Globus pallidus (tissue), 1 donor: ENCODE measurements at regions not wholly inside any gene's neighbourhood (a gene's known extent, or its start where the extent isn't known, plus 50 kb on each side); places are given as distances from the start of the nearest gene placed in this dataset.
"Not testable (repeated sequence)": the region's sequence is repeated elsewhere in the genome, so short reads cannot be mapped to it uniquely, and the experiment has no call there.

ENCODE experiments used
- DNase-seq: peaks from one replicate; pipeline ENCODE4 v3.0.0-alpha.2; 2015; ENCODE audit warnings: low spot score

DNA sequence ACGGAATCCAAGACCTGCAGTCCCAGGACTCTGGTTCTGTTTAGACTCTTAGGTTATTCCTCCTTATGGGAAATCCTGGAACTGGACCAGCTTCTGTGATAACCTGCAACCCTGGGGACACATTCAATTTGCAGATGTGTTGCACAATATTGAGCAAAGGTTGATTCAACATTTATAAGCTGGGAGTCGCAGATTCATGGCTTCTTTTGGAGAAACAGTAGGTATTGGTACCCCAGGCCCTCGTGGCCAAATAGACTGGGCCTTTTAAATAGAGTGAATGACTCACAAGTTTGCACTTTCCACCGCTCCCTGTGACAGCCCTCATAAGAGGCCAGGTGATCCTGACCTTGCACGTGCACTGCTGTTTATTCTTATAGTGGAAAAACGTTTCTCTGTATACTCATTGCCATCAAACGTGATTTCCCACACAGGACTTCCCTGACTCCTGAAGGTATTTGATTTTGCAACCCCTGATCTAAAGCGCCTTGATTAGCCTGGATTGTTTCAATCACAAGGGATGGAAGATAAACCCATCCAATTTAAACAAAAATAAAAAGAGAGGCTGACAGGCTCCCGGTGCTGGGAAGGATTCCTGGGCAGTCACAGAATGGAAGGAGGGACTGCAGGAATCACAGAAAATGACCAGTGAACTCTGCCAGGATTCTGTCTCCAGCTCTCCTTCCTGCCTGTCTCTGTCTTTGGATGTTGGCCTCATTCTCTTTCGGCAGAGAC lies 98.0 kb downstream of the VCPKMT start:
- no peak for DNase-seq

DNA sequence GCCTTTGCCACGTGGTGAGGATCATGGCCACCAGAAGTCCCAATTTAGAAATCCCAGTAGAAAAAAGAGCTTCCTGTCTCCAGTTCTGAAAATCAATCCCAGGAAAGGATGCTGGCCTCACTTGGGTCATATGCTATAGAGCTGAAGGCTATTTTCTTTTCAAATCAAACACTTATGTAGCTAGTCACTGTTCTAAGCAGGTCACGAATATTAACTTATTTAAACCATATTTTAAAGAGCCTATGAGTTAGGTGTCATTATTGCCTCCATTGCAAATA lies 97.5 kb downstream of the VCPKMT start:
- DNase-seq: no peak

DNA sequence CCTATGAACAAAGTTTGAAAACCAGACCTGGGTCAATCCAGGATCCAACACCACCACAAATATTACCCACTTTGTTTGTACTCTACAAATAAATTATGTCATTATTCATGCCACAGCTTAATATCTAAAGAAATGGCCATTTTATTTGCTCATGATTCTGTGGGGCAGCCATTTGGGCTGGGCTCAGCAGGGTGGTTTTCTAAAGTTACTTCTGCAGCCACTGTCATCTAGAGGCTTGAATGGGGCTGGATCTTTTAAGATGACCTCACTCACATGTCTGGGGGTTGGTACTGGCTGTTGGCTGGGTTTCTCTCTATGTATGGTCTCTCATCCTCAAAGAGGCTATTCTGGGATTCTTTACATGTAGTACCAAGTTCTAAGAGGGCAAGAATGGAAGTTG lies 96.2 kb downstream of the VCPKMT start:
- no peak for DNase-seq

DNA sequence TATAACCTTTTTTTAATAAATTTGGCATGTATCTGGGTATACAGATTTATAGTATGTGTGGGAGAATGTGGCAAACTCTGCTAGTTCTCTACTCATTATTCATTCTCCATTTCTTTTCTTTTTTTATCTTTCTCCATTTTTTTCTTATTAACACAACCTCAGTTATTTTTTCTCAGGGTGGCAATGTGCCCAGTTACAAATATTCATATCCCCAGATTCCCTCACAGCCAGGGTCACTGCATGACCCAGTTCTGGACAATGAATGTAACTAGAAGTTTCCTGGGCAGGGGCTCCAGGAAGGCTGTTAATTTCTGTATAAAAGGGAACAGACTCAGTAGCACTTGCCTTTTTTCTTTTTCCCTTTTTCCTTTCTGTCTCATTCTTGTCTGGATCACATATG lies 95.6 kb downstream of the VCPKMT start:
- DNase-seq: no peak

DNA sequence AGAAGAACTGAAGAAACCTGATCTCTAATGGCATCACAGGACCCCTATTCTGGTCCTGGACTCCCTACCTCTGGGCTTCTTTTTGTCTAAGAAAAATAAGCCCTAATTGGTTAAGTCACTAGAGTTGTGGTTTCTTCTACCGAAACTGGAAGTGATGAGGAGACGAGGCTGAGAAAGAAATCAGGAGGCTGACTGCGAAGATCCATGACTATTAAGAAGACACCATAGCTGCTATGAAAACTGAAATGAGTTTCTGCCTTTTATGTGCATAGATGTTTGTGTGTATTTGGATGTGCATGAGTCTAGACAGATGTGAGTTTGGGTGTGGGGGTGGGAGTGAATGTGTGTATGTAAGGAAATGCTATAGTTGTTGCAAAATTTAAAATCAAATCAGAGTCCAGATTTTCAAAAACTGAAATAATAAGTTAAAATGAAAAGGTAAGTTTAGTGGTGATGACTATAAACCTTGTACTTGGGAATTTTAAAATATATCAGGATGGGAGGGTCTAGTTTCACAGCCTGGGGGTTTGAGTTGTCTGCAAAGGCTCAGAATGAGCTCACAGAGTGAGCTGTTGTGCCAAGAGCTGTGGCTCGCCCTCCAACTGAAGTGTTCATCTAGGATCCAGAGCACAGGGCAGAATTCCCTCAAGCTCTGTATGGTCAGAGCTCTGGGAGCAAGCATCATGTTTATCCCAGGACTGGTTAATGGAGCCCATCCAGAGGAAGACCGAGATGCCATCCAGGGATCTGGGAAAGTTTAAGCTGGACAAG lies 94.9 kb downstream of the VCPKMT start:
- DNase-seq: no peak

DNA sequence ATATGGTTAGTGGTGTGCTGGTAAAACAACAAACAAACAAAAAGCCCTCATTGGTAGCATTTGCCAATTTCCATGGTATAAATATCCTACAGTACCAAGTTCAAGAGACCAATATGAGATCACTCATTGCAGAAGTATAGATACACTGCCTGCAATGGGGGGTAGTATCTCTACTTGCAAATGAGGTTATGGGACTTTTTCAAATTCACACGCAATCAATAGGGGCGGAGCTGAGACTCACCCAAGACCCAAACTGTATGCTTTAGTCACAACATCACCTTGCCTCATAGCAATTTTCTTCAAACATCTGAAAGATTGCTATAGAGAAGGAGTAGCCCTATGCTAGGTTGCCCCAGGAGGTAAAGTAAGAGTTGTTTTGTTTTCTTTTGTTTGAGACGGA lies 93.7 kb downstream of the VCPKMT start:
- no peak for DNase-seq

DNA sequence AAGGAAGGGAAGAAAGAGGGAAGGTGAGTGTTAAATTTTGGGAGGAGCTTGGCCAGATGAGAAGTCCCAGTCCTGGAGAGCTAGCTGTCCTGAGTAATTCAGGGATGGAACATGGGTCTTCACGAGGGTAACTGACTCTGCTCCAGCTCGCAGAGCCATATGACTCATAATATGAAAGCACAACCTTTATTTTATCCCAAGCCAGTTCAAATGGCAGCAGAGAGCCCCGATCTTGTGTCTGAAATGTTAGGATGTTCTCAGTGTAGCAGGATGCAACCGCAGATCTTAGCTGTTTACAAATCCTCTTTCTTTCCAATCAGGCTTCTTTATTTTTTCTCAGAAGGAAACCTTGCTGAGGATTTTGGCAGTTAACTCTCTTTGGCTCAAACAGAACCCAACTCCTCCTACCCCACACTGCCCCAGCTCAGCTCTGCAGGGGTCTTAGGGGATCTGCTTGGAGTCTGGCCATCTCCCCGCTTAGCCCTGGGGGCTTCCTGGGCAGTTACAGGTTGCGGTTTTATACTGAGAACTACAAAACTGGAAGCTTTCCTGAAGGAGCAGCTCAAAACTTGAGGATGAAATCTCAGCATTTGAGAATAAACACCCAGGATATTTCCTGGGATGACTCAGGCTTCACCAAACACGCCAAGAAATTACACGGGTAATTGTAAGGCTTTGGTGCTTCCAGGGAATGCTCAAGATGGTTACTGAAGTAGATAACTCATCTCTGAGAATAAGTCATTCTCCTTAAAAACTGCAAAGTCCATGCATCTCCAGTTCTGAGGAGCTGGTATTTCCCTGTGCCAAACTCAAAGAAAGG lies 92.5 kb downstream of the VCPKMT start:
- DNase-seq: no peak

DNA sequence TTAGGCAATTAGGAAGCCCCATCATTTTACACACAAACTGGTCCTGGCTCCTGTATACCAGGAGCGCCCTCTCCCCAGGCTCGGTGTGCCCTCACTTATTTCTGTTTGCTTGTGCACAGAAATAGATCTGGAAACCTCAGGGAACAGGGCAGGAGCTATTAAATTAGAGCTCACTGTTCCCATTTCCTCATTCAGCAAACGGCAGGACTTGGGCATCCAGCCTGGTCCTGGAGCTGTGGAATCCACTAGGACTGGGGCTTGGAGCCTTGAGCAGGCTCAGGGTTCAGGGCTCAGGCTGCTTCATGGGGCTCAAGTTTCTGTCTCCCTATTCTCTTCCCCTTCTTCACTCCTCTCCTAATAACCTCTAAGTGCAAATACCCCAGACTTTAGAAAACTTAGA lies 91.3 kb downstream of the VCPKMT start:
- no peak for DNase-seq

DNA sequence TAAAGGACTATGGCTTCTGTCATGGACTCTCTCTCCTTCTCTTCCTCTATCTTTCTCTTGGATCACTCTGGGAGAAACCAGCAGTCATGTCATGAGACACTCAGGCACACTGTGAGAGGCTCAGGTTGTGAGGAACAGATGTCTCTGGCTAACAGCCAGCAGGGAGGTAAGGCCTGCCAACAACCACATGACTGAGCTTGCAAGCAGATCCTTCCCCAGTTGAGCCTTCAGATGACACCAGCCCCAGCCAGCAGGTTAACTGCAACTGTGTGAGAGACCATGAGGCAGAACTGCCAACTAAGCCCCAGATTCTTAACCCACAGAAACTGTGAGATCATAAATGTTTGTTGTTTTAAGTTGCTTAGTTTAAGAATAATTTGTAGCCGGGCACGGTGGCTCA lies 90.6 kb downstream of the VCPKMT start:
- no peak for DNase-seq

DNA sequence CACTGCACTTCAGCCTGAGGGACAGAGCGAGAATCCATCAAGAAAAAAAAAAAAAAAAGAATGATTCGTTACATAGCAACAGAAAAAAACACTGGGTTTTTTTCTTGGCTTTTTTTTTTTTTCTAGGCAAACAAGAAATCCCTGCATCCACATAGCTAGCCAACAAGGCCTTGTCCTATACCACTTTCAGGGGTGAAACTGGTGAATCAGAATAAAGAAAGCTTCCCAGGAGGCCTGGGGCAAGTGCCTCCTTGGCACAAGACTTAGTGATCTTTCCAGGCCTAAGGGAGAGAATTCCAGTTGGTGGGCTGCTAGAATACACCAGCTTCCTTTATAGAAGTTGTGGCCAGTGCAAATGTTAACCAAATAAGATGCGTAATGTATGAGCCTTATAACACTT lies 90.0 kb downstream of the VCPKMT start:
- DNase-seq: no peak

DNA sequence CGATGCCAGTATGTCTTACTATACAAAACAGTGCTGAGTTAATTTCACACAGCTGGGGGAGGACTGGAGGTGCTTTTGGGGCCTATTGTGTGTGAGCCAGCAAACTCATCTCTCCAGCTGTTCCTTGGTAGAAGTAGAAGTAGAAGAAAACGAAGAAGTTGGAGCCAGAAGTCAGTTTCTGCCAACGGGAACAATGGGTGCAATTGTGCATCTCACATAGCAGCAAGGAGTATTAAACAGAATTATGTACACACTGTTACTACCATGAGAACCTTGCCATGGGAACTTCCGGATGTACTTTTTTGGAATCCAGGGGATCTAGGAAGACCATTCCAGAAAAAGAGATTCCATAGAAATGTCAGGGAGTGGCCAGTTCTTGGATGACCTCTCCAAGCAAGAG lies 88.6 kb downstream of the VCPKMT start:
- no peak for DNase-seq

DNA sequence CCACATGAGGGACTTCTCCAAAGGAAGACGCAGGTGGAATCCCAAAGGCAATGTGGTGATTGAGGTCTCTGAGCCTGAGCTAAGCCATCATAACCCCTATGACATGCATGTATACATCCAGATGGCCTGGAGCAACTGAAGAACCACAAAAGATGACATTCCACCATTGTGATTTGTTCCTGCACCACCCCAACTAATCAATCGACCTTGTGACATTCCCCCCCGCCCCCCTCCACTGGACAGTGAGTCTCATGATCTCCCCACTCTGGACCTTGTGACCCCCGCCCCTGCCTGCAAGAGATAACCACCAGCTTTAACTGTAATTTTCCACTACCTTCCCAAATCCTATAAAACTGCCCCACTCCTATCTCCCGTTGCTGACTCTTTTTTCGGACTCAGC lies 87.9 kb downstream of the VCPKMT start:
- DNase-seq: no peak

DNA sequence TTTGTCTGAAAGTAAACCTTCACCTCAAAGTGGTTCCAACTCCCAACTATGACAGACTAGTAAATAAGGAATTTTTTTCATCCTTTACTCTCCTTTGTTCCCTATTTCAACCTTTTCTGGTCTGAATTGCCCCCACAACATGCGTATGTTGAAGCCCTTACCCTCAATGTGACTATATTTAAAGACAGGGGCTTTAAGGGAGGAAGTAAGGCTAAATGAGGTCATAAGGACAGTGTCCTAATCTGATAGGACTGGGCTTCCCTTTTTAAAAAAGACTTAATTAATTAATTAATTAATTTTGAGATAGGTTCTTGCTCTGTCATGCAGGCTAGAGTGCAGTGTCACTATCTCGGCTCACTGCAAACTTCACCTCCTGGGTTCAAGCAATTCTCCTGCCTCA lies 86.3 kb downstream of the VCPKMT start:
- no peak for DNase-seq

DNA sequence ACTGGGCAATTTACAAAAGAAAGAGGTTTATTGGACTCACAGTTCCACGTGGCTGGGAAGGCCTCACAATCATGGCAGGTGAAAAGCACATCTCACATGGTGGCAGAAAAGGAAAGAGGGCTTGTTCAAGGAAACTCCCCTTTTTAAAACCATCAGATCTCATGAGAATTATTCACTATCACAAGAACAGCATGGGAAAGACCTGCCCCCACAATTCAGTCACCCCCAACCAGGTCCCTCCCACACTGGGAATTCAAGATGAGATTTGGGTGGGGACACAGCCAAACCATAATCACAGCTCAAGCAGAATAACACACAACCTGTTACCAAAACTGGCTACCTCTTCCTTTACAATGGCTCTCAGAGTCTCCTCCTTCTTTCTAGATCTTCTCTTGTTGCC lies 85.5 kb downstream of the VCPKMT start:
- not testable (repeated sequence) for DNase-seq

DNA sequence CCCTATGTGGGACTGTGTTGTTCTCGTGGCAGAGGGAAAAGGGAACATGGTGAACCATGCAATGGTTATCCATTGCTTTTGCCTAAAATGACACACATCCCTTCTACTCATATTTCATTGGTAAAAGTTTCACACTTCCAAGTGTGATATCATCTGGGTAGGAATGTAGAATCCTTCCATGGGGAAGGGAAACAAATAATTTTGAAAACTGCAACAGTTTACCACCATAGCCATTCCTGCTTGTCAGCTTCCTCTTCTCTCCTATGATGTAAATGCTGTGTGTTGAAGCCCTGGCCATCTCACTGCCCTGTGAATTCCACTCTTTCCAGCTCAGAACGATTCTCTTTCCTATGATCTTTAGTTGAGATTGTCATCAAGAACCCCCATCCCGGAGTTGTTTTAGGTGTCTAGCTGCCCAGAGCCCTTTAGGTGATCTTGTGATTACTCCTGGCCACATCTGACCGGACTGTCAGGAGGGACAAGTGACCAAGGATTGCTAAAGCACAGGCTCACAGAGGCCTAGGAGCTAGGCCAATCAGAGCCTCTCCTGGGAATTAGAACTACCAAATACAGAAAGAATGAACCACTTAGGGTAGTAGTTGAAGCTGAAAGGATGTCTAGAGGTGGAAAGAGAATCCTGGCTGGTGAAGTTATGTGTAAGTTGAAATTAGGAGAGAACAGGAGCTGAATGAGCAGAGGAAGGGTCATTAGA lies 84.6 kb downstream of the VCPKMT start:
- DNase-seq: no peak

DNA sequence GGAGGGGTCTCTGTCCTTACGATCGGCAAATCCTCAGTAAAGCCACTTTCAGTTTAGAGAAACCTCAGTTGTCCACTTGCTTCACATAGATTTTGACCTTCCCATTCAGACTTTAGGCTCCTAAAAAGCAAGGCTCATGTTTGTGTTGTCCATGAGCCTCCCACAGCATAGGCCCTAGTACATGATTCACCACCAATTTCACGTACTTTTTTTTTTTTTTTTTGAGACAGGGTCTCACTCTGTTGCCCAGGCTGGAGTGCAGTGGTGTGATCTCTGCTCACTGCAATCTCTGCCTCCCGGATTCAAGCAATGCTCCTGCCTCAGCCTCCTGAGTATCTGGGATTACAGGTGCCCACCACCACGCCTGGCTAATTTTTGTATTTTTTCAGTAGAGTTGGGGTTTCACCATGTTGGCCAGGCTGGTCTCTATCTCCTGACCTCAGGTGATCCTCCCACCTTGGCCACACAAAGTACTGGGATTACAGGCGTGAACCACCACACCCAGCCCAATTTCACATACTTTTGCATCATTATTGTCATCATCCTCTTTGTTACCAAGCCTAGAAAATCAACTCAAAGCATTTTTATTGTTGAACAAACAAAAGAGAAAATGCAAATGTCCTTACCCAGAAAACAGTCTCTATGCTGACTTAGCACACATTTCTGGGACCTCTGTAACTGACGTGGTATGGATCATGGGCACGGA lies 83.8 kb downstream of the VCPKMT start:
- DNase-seq: not testable (repeated sequence)

DNA sequence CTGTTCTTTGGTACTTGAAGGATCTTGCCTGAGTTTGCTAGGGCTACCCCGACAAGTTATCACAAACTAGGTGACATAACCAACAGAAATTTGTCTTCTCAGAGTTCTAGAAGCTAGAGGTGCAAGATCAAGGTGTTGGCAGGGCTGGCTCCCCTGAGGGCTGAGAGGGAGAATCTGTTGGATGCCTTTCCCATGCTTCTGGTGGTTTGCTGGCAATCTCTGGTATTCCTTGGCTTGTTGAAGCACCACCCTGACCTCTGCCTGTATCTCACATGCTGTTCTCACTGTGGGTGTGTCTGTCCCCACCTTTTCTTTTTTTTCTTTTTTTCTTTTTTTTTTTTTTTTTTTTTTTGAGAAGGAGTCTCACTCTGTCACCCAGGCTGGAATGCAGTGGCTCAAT lies 81.2 kb downstream of the VCPKMT start:
- DNase-seq: no peak

DNA sequence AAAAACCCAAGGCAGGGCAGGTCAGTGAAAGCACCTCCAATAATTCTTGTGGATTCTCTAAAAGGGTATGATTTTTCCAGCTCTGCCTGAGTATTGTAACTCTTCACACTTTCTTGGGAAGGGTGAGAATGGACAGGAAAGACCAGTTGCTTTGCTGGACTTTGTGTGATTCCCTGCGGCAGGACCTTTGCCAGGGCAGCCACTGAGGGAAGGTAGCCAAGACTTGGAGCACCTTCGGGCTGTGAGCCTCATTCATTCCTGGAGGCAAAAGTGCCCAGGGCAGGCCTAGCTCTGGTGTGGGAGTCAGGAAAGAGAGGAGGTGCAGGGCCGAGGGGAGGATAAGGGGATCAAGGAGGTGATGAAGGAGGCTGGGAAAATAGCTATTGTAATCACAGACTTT lies 80.2 kb downstream of the VCPKMT start:
- no peak for DNase-seq

DNA sequence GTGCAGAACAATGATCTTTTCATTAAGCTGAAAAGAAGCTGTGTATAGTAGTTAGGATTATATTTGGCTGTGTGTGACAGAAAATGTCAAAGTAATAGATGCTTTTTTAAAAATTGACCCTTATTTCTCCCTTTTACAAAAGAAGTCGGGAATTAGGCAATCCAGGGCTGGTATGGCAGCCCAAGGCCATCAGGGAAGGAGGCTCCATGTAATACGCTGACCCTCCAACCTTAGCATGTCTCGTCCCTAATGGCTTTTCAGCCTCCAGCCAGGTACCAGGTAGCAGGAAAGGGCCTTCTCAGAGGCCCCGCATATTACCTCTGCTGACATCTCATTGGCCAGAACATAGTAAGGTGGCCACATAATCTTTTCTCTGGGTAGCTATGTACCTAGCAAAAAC lies 79.7 kb downstream of the VCPKMT start:
- no peak for DNase-seq

DNA sequence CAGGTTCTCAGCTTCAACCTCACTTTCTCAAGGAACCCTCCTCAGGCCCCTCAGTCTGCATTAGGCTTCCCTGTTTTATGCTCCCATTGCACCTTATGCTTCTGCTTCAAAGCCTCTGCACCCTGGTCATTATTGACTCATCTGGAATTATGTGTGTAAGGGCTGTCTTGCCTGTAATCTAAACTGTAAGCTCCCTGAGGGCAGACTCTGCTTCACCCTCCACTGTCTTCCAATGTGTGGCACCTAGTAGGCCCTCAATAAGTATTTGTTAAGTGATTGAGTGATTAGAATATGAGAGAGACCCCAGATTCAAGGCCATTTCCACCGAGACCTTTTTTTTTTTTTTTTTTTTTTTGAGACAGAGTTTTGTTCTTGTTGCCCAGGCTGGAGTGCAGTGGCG lies 79.1 kb downstream of the VCPKMT start:
- no peak for DNase-seq

DNA sequence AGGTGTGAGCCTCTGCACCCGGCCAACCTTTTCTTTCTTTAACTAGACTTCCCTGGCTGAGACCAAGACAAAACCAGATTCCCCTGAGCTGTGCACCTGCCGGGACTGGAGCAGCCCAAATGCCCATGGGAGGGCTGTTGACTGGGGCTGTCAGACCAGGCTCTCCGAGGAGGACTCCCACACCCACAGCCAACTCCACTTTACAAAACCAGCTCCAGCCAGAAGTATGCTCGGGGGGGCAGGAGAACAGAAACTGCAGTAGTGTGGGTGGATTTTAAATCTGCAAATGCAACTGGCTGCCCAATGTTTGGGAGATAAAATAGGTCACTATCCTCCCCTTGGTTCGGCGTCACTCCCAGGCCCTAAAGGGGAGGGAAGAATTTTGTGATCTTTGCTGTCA lies 78.5 kb downstream of the VCPKMT start:
- DNase-seq: no peak
